GM18951 (cell line): ENCODE measurements at regions not wholly inside any gene's neighbourhood (a gene's known extent, or its start where the extent isn't known, plus 50 kb on each side); places are given as distances from the start of the nearest gene placed in this dataset.

Source experiments
- POLR2A ChIP-seq: IDR thresholded peaks from 4 replicates; pipeline ENCODE4 v1.6.1; 2011; ENCODE audit warnings: mild to moderate bottlenecking; ENCODE audit not compliant: insufficient read length, insufficient read depth; ENCODE audit errors: extremely low read depth
- in situ Hi-C: fragments of 300-500 bp; cut with MboI; formaldehyde crosslinking; loops from one replicate; pipeline ENCODE4 v1.12.0; 2022; ENCODE audit warnings: low sequenced_read_pairs, mixed read lengths, inconsistent platforms; ENCODE audit not compliant: unreplicated experiment

DNA sequence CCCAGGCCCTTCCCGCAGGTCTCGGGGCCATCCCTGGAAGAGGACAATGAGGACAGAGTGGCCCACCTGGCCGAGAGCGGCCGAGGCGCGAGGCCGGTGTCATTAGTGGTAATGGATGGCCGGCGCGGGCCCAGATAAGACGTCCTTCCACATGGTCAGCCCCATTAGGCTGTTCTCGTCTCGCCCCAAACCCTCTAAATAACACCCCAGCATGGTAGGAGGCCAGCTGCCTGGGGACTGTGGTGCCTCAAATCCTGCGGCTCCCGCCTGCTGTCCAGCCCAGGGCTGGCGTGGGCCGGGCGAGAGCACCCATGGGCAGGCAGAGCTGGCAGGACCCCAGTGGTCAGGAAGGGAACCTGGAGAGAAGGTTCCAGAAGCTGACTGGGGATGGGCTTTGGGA lies 121.7 kb downstream of the FAM53A start:
- TF ChIP-seq POLR2A: no peak
- in situ Hi-C loops: no loop called here

DNA sequence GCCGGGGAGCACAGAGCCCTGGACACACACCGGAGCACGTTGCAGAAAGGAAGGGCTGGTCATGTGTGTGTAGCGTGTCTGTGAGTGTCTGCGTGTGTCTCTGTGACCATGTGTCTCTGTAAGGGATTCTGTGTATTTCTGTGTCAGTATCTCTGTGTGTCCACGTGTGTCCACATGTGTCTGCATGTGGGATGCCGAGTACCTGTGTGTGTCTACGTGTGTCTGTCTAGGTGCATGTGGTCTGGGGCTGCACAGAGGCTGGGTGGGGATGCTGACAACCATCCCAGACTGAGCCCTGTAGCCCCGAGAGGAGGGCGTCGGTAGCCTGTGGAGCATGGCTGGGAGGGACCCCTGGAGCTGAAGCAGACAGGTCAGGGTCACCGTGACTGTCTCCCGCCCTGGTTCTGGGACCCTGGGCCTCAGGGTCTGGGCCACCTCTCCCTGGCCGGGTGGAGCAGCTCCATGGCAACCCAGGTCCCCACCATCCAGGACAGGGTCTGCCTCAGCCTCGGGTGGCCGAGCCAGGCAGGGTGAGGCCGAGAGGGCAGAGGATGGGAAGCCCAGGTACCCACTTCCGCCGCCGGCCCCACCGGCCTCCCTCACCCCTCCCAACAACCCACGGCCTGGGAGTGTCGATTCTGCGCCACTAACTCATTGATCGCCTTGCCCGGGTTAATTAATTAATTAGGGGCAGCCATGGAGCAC lies 122.7 kb downstream of the FAM53A start:
- TF ChIP-seq POLR2A: no peak
- in situ Hi-C loops: no loop called here

DNA sequence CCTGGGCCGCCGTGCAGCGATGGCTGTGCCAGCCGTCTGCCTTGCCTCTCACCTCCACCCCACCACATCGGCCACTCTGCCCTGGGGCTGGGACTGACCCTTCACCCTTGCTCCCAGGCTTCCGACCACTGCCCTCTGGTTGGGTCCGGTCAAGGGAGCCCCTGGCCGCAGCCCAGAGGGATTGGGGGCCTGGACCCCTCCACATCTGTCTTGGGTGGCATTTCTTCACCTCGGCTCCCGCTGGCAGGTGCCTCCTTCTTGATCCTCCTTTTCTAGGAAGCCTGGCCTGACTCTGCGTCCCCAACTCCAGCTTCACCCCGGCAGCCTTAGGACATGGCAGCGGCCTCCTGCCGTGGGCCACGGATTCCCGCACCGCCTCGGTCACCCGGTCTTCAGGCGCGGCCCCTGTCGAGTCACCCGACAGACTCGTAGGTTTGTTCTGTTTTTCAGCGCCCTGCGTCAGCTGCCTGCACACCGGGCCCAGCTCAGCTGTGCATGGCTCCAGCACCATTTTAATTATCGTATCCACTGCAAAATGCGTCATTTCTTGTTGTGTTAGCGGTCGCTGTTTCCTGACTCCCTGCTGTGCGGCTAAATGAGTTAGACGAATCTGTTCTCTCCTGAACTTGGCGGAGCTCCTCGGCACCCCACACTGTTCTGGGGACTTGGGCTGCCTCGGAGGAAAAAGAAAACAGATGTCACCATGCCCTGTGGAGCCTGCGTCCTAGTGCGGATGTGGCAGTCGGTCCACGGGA lies 124.0 kb downstream of the FAM53A start:
- TF ChIP-seq POLR2A: no peak
- in situ Hi-C loops: no loop called here

DNA sequence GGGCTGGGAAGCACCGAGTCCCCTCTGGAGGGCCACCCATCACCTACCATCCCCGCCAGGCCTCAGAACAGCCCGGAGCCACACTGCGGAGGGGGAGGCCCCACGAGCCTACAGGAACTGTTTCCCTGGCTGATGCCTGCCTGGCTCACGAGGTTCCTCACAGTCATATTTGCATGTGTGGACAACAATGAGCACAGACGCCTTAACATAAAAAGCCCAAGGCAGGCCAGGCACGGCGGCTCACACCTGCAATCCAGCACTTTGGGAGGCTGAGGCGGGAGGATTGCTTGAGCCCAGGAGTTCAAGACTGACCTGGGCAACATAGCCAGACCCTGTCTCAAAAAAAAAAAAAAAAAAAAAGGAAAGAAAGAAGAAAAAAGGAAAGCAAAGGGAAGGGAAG lies 125.9 kb downstream of the FAM53A start:
- in situ Hi-C loops: no loop called here

DNA sequence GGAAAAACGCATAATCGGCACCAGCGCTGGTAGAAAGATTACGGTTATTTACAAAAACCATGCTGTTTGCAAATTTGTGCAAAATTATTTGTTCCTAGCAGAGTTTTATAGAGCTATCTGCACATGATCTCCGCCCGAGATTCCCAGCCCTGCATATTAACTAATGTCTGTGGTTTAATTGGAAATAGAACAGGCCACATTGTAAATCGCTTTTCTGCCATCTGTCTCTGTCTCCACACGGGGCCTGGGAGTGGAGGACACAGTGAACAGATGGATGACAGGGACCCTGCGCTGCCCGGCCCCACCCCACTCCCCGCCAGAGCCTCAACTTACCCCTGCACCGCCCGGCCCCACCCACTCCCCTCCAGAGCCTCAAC lies 126.9 kb downstream of the FAM53A start:
- in situ Hi-C loops: no loop called here
- no peak for TF ChIP-seq POLR2A

More for the DNA sequence above, 125.9 kb downstream of the FAM53A start:
- TF ChIP-seq POLR2A: no peak

DNA sequence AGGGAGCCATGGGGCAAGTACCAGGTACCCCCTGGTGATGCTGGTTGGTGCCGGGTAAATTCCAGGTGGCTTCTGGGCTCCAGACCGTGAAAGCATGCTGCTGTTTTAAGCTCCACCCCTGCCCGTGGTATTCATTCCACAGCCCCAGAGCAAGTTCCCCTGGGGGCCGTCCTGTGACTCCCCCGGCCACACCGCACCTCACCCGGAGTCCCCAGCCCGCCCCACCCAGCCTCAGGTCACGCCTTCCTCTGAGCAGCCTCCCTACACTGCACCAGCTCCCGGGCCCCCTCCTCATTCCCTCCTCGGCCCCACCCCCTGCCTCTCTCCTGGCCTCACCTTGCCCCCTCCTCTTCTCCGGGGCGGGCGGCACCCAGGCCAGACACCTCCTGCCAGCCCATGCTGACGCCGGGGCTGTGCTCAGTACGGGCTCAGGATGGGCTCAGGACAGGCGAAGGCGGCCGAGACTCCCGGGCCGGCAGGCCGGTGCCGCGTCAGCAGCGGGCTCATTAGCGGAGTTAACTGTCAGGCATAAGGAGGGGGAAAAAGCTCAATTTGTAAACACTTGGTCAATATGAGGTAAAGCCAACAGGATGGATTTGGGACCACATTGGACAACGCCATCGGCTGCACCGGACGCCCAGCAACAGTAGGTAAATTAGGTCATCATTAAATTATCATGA lies 127.4 kb downstream of the FAM53A start:
- no peak for TF ChIP-seq POLR2A
- in situ Hi-C loops: no loop called here

DNA sequence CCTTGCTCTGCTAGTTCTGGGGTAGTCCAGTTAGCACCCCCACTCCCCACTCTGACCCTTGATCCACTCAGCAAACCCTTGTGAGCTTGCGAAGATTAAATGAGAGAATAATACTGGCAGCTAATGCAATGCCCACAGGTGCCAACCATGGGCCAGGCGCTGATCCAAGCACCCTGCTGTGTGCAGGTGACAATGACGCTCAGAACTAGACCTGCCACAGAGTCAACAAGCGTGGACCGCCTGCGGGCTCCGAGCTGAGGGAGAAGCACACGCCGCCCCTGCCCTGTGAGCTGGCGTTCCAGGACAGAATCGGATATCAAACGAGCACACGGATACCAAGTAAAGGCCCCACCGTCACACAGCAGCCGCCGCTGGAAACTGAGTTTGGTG lies 129.2 kb downstream of the FAM53A start:
- in situ Hi-C loops: no loop called here
- TF ChIP-seq POLR2A: no peak

DNA sequence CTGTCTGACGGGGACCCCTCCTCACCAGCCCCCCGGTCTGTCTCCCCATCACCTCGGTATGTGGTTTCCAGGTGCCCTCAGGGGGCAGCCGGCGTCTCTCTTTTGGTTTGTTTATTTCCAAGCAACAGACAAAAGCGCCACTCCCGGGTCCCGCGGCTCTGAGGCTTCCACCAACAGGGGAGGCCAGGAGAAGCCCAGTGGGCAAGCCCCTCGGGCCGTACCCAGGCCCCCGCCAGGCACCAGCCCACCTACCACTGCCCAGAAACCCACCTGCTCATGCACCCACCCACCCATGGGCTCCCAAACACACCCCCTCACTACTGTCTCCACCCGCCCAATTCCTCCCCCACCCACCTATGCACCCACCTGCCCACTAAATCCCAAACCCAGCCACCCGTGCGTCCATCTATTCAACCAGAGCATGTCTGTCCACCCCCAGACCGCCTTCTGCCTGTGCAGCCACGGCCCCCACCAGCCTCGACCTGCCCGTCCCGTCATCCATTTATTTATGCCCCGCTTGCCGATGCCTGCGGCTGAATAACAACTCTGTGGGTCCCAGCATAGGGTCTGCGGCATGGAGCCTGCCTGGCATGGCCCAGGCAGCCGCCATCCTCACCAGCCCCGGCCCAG lies 129.8 kb downstream of the FAM53A start:
- in situ Hi-C loops: no loop called here
- TF ChIP-seq POLR2A: no peak

DNA sequence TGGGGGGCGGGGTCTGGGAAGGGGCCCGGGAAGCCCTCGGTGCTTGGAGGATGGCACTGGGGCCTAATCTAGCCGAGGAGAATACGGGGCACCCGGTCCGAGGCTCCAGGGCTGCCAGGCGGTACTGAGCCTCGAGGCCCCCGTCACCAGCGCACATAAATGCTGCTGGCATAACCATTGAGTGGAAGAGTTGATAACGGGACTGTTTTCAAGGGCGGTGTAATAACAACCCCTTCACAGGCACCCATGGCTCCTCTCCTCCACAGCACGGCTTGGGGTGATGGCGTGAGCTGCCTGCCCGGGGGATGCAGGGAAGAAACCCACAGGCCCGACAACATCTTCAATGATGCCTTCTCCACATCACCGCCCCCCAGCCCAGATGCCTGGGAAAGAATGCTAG lies 130.7 kb downstream of the FAM53A start:
- no peak for TF ChIP-seq POLR2A

DNA sequence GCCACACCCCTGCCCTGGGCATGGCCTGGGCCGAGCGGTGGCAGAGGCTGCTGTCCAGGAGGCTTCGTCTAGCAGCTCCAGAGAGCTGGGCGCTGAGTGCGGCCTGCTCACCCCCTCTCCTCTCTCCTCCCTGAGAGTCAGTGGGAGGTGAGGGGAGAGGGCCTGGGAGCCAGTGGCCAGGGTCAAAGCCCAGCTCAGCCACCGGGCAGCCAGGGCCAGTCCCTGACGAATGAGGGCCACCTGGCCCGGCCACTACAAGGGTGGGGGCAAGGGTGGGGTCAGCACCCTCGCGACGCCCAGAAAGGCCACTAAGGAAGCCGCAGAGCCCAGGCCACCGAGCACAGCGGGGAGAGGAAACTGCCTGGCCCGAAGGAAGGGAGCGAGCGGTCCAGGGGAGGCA lies 131.7 kb downstream of the FAM53A start:
- no peak for TF ChIP-seq POLR2A

More for the DNA sequence above, 130.7 kb downstream of the FAM53A start:
- in situ Hi-C loops: no loop called here

DNA sequence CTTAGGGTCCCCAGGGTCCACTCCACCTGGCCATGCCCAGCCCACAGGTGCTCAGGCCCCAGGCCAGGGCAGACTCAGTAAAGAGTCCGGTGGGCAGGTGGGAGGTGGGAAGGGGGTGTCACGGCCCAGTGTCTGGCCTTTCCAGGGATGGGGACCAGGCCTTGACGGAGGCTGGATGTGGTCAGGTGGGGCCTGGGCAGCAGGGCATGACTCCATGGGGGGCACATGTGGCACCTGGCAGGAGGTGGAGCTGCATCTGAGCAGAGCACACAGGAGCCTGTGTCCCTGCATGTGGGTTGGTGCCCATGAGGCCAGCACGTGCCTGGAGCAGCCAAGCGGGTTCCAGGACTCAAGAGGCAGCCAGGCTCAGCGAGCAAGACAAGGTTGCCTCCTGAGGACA lies 132.9 kb downstream of the FAM53A start:
- in situ Hi-C loops: no loop called here
- TF ChIP-seq POLR2A: no peak

More for the DNA sequence above, 131.7 kb downstream of the FAM53A start:
- in situ Hi-C loops: no loop called here

DNA sequence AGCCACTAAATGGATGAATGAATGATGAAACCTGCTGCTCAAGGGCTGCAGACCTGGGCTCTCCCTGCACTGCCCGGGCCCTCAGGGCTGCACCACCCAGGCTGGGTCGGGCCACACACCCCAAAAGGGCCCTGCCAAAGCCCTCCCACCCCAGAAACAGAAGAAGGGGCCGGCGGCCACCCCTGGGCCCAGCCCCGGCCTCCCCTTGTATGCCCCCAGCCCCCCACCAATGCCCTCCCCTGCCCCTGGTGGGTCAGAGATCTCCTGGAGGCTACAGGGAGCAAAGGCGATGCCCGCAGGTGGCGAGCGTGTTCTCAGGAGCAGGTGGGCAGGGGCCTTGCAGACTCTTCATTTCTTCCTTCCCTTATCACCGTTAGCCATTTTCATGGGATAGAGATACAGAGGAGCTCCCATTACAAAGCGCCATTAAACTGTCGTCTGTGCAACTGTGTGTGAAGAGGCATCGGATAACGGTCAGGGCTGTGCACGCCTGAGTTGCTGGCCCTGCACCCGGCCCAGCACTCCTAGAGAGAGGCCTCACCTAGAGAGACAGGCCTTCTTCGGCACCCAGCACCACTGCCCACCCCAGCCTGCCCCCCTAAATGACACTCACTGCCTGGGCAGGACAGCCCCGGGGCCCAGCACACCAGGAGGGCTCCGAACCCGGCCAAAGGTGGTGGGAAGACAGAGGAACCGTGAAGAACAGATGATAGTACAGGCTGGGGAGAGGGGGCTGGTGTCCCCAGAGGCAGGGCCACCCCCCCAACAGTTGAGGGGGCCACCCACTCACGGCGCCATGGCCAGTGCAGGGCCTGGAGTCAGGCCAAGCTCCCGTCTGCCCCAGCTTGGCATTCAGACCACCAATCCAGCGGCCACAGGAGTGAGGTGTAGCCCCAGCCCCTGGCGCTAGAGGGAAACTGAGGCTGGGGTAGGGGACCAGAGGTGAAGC lies 133.7 kb downstream of the FAM53A start:
- no peak for TF ChIP-seq POLR2A
- in situ Hi-C loops: no loop called here
